ENCODE measurements at regions not wholly inside any gene's neighbourhood (a gene's known extent, or its start where the extent isn't known, plus 50 kb on each side); places are given as distances from the start of the nearest gene placed in this dataset.

GRCh38 chr7:156094350-156095146, 282.3 kb upstream of the SHH start:
- Histone ChIP-seq H3K36me3 (ENCODE audit: control insufficient read depth, insufficient read depth, low read length) (no peaks in the 10 kb centered on the region), H3K4me1 (ENCODE audit: control insufficient read depth, insufficient read depth, low read length, poor library complexity, severe bottlenecking) (no peaks in the 10 kb centered on the region), H3K27ac (ENCODE audit: insufficient read depth, low read length, poor library complexity, severe bottlenecking) (no peak overlapping the region), H3K4me3 (ENCODE audit: low read depth, low read length) (no peak overlapping the region), H3K27me3 (ENCODE audit: control insufficient read depth, insufficient read depth, low read length) (no peaks in the 10 kb centered on the region), H3K9me3 (ENCODE audit: control insufficient read depth in 2 of 2, low read length in 2 of 2) (no peaks in the 10 kb centered on the region)
- H3K9me3 Mint-ChIP-seq, result peaks cover 0 to 1% (median 0%) of the 10 kb centered on the region in 7 donors
- no peak overlapping the region for H3K27ac Mint-ChIP-seq
- no peak for DNase-seq
- ATAC-seq (ENCODE audit: low read depth in 2 of 2), result no peak
- H3K36me3 Mint-ChIP-seq, result no peaks in the 10 kb centered on the region
- peaks cover 0 to 2% (median 0%) of the 10 kb centered on the region in 4 donors for H3K4me1 Mint-ChIP-seq
- no peak overlapping the region for H3K4me3 Mint-ChIP-seq
- no peaks in the 10 kb centered on the region for H3K27me3 Mint-ChIP-seq

GRCh38 chr7:156092307-156092706, 280.0 kb upstream of the SHH start:
- Mint-ChIP-seq H3K27ac (no peak overlapping the region), H3K36me3 (no peaks in the 10 kb centered on the region), H3K4me3 (no peak overlapping the region), H3K27me3 (no peaks in the 10 kb centered on the region), H3K4me1 (peaks cover 0 to 2% (median 0%) of the 10 kb centered on the region in 4 donors), H3K9me3 (no peaks in the 10 kb centered on the region)
- Histone ChIP-seq H3K27me3 (ENCODE audit: control insufficient read depth, insufficient read depth, low read length) (no peaks in the 10 kb centered on the region), H3K36me3 (ENCODE audit: control insufficient read depth, insufficient read depth, low read length) (no peaks in the 10 kb centered on the region), H3K4me3 (ENCODE audit: low read depth, low read length) (no peak overlapping the region), H3K9me3 (ENCODE audit: control insufficient read depth in 2 of 2, low read length in 2 of 2) (no peaks in the 10 kb centered on the region), H3K4me1 (ENCODE audit: control insufficient read depth, insufficient read depth, low read length, poor library complexity, severe bottlenecking) (no peaks in the 10 kb centered on the region), H3K27ac (ENCODE audit: insufficient read depth, low read length, poor library complexity, severe bottlenecking) (no peak overlapping the region)
- DNase-seq (no peak), ATAC-seq (ENCODE audit: low read depth in 2 of 2) (no peak)

GRCh38 chr7:156091519-156092080, 279.3 kb upstream of the SHH start:
- Histone ChIP-seq H3K36me3 (ENCODE audit: control insufficient read depth, insufficient read depth, low read length) (no peaks in the 10 kb centered on the region), H3K27ac (ENCODE audit: insufficient read depth, low read length, poor library complexity, severe bottlenecking) (no peak overlapping the region), H3K4me3 (ENCODE audit: low read depth, low read length) (no peak overlapping the region), H3K4me1 (ENCODE audit: control insufficient read depth, insufficient read depth, low read length, poor library complexity, severe bottlenecking) (no peaks in the 10 kb centered on the region), H3K9me3 (ENCODE audit: control insufficient read depth in 2 of 2, low read length in 2 of 2) (no peaks in the 10 kb centered on the region), H3K27me3 (ENCODE audit: control insufficient read depth, insufficient read depth, low read length) (no peaks in the 10 kb centered on the region)
- DNase-seq, result no peak
- ATAC-seq (ENCODE audit: low read depth in 2 of 2), result peak in 1 of 2 donors; percentile 7
- peaks cover 0 to 2% (median 0%) of the 10 kb centered on the region in 4 donors for H3K4me1 Mint-ChIP-seq
- H3K27me3 Mint-ChIP-seq, result no peaks in the 10 kb centered on the region
- H3K27ac Mint-ChIP-seq, result no peak overlapping the region
- no peak overlapping the region for H3K4me3 Mint-ChIP-seq
- no peaks in the 10 kb centered on the region for H3K36me3 Mint-ChIP-seq
- no peaks in the 10 kb centered on the region for H3K9me3 Mint-ChIP-seq

GRCh38 chr7:156090988-156091387, 278.7 kb upstream of the SHH start:
- H3K9me3 ChIP-seq (ENCODE audit: control insufficient read depth in 2 of 2, low read length in 2 of 2), result no peaks in the 10 kb centered on the region
- H3K4me1 Mint-ChIP-seq, result peaks cover 0 to under 1% (median 0%) of the 10 kb centered on the region in 4 donors
- no peaks in the 10 kb centered on the region for H3K36me3 ChIP-seq (ENCODE audit: control insufficient read depth, insufficient read depth, low read length)
- no peaks in the 10 kb centered on the region for H3K36me3 Mint-ChIP-seq
- H3K4me3 ChIP-seq (ENCODE audit: low read depth, low read length), result no peak overlapping the region
- no peak overlapping the region for H3K27ac ChIP-seq (ENCODE audit: insufficient read depth, low read length, poor library complexity, severe bottlenecking)
- no peaks in the 10 kb centered on the region for H3K27me3 ChIP-seq (ENCODE audit: control insufficient read depth, insufficient read depth, low read length)
- no peak overlapping the region for H3K4me3 Mint-ChIP-seq
- ATAC-seq (ENCODE audit: low read depth in 2 of 2), result peak in 1 of 2 donors; percentile 5
- H3K27ac Mint-ChIP-seq, result no peak overlapping the region
- DNase-seq, result no peak
- no peaks in the 10 kb centered on the region for H3K4me1 ChIP-seq (ENCODE audit: control insufficient read depth, insufficient read depth, low read length, poor library complexity, severe bottlenecking)
- no peaks in the 10 kb centered on the region for H3K9me3 Mint-ChIP-seq
- no peaks in the 10 kb centered on the region for H3K27me3 Mint-ChIP-seq

- no peaks in the 10 kb centered on the region for H3K27me3 ChIP-seq (ENCODE audit: control insufficient read depth, insufficient read depth, low read length)
- H3K4me3 Mint-ChIP-seq, result no peak overlapping the region
- no peak overlapping the region for H3K4me3 ChIP-seq (ENCODE audit: low read depth, low read length)
- ATAC-seq (ENCODE audit: low read depth in 2 of 2) (no peak), DNase-seq (no peak)
- H3K9me3 ChIP-seq (ENCODE audit: control insufficient read depth in 2 of 2, low read length in 2 of 2), result no peaks in the 10 kb centered on the region
- no peaks in the 10 kb centered on the region for H3K27me3 Mint-ChIP-seq
- no peaks in the 10 kb centered on the region for H3K4me1 Mint-ChIP-seq
- no peak overlapping the region for H3K27ac Mint-ChIP-seq
- H3K9me3 Mint-ChIP-seq, result no peaks in the 10 kb centered on the region
- H3K27ac ChIP-seq (ENCODE audit: insufficient read depth, low read length, poor library complexity, severe bottlenecking), result no peak overlapping the region
- no peaks in the 10 kb centered on the region for H3K36me3 Mint-ChIP-seq
- H3K4me1 ChIP-seq (ENCODE audit: control insufficient read depth, insufficient read depth, low read length, poor library complexity, severe bottlenecking), result no peaks in the 10 kb centered on the region
- H3K36me3 ChIP-seq (ENCODE audit: control insufficient read depth, insufficient read depth, low read length), result no peaks in the 10 kb centered on the region
Measured at GRCh38 chr7:156089222-156089621, 277.0 kb upstream of the SHH start.

GRCh38 chr7:156088115-156088514, 275.9 kb upstream of the SHH start:
- no peaks in the 10 kb centered on the region for H3K4me1 ChIP-seq (ENCODE audit: control insufficient read depth, insufficient read depth, low read length, poor library complexity, severe bottlenecking)
- H3K9me3 ChIP-seq (ENCODE audit: control insufficient read depth in 2 of 2, low read length in 2 of 2), result no peaks in the 10 kb centered on the region
- no peak for DNase-seq
- no peak for ATAC-seq (ENCODE audit: low read depth in 2 of 2)
- no peaks in the 10 kb centered on the region for H3K27me3 ChIP-seq (ENCODE audit: control insufficient read depth, insufficient read depth, low read length)
- H3K36me3 Mint-ChIP-seq, result no peaks in the 10 kb centered on the region
- no peaks in the 10 kb centered on the region for H3K36me3 ChIP-seq (ENCODE audit: control insufficient read depth, insufficient read depth, low read length)
- no peaks in the 10 kb centered on the region for H3K27me3 Mint-ChIP-seq
- H3K4me3 ChIP-seq (ENCODE audit: low read depth, low read length), result no peak overlapping the region
- H3K9me3 Mint-ChIP-seq, result peaks cover 0 to 2% (median 0%) of the 10 kb centered on the region in 7 donors
- no peak overlapping the region for H3K27ac Mint-ChIP-seq
- no peak overlapping the region for H3K4me3 Mint-ChIP-seq
- no peaks in the 10 kb centered on the region for H3K4me1 Mint-ChIP-seq
- no peak overlapping the region for H3K27ac ChIP-seq (ENCODE audit: insufficient read depth, low read length, poor library complexity, severe bottlenecking)

GRCh38 chr7:156082048-156083040, 270.1 kb upstream of the SHH start:
- no peak for ATAC-seq (ENCODE audit: low read depth in 2 of 2)

More at GRCh38 chr7:156082048-156083040, 270.1 kb upstream of the SHH start:
- Histone ChIP-seq H3K27me3 (ENCODE audit: control insufficient read depth, insufficient read depth, low read length) (no peaks in the 10 kb centered on the region), H3K36me3 (ENCODE audit: control insufficient read depth, insufficient read depth, low read length) (no peaks in the 10 kb centered on the region), H3K4me3 (ENCODE audit: low read depth, low read length) (no peak overlapping the region), H3K4me1 (ENCODE audit: control insufficient read depth, insufficient read depth, low read length, poor library complexity, severe bottlenecking) (no peaks in the 10 kb centered on the region), H3K27ac (ENCODE audit: insufficient read depth, low read length, poor library complexity, severe bottlenecking) (no peak overlapping the region), H3K9me3 (ENCODE audit: control insufficient read depth in 2 of 2, low read length in 2 of 2) (no peaks in the 10 kb centered on the region)
- Mint-ChIP-seq H3K9me3 (peaks cover 0 to 2% (median 0%) of the 10 kb centered on the region in 7 donors), H3K36me3 (no peaks in the 10 kb centered on the region), H3K27me3 (no peaks in the 10 kb centered on the region), H3K27ac (no peak overlapping the region), H3K4me3 (no peak overlapping the region), H3K4me1 (no peaks in the 10 kb centered on the region)
- DNase-seq, result no peak
